GM21390 (cell line): ENCODE measurements at regions not wholly inside any gene's neighbourhood (a gene's known extent, or its start where the extent isn't known, plus 50 kb on each side); places are given as distances from the start of the nearest gene placed in this dataset.

Experiments used
- ATAC-seq: cut with Tn5 transposase; IDR thresholded peaks from one replicate; pipeline ENCODE4 v1.9.1; 2021; ENCODE audit not compliant: unreplicated experiment

GRCh38 chr5:112112346-112112745 lies 306.7 kb downstream of the EPB41L4A start:
- ATAC-seq = no peak

- no peak for ATAC-seq
Observed at GRCh38 chr5:112109331-112110007, 309.6 kb downstream of the EPB41L4A start.

- ATAC-seq = no peak
Observed at GRCh38 chr5:112106878-112107277, 312.2 kb downstream of the EPB41L4A start.

- no peak for ATAC-seq
Observed at GRCh38 chr5:112097768-112098167, 321.3 kb downstream of the EPB41L4A start.

GRCh38 chr5:112087222-112087621 lies 330.2 kb upstream of the NREP start:
- ATAC-seq = no peak

GRCh38 chr5:112086740-112087139 lies 329.7 kb upstream of the NREP start:
- no peak for ATAC-seq

- no peak for ATAC-seq
Observed at GRCh38 chr5:112084149-112084548, 327.2 kb upstream of the NREP start.

- no peak for ATAC-seq
Observed at GRCh38 chr5:112083623-112084022, 326.6 kb upstream of the NREP start.

- peak; percentile 90 for ATAC-seq
Observed at GRCh38 chr5:112077180-112077579, 320.2 kb upstream of the NREP start.

GRCh38 chr5:112070022-112070421 lies 313.0 kb upstream of the NREP start:
- ATAC-seq = no peak

- ATAC-seq = no peak
Observed at GRCh38 chr5:112069329-112069728, 312.3 kb upstream of the NREP start.

GRCh38 chr5:112068593-112068992 lies 311.6 kb upstream of the NREP start:
- ATAC-seq = no peak

GRCh38 chr5:112065781-112066180 lies 308.8 kb upstream of the NREP start:
- ATAC-seq = no peak

- ATAC-seq = peak; percentile 66
Observed at GRCh38 chr5:112064956-112065355, 308.0 kb upstream of the NREP start.

GRCh38 chr5:112064271-112064701 lies 307.3 kb upstream of the NREP start:
- ATAC-seq = no peak

- no peak for ATAC-seq
Observed at GRCh38 chr5:112063856-112064255, 306.9 kb upstream of the NREP start.

GRCh38 chr5:112063191-112063590 lies 306.2 kb upstream of the NREP start:
- no peak for ATAC-seq

- no peak for ATAC-seq
Observed at GRCh38 chr5:112062181-112062580, 305.2 kb upstream of the NREP start.

- ATAC-seq = no peak
Observed at GRCh38 chr5:112061666-112062065, 304.7 kb upstream of the NREP start.

- no peak for ATAC-seq
Observed at GRCh38 chr5:112059579-112060135, 302.7 kb upstream of the NREP start.

- no peak for ATAC-seq
Observed at GRCh38 chr5:112049738-112050137, 292.7 kb upstream of the NREP start.

- no peak for ATAC-seq
Observed at GRCh38 chr5:112036206-112036605, 279.2 kb upstream of the NREP start.

GRCh38 chr5:112034421-112034979 lies 277.5 kb upstream of the NREP start:
- no peak for ATAC-seq
